ENCODE measurements at regions not wholly inside any gene's neighbourhood (a gene's known extent, or its start where the extent isn't known, plus 50 kb on each side); places are given as distances from the start of the nearest gene placed in this dataset.
"Not testable (repeated sequence)": the region's sequence is repeated elsewhere in the genome, so short reads cannot be mapped to it uniquely, and the experiment has no call there.

- no peaks in the 10 kb centered on the region for H3K4me1 ChIP-seq
- no peak for TF ChIP-seq CTCF (IDR thresholded peaks at IDR 0.05)
- TF ChIP-seq POLR2A (IDR thresholded peaks at IDR 0.05): no peak
- no peak for TF ChIP-seq EP300 (IDR thresholded peaks at IDR 0.05)
- no peak for TF ChIP-seq POLR2AphosphoS5 (IDR thresholded peaks at IDR 0.05)
- no peak overlapping the region for H3K4me3 ChIP-seq
- no peak overlapping the region for H3K27ac ChIP-seq
- no peaks in the 10 kb centered on the region for H3K36me3 ChIP-seq
- 60 to 69% methylated on average over 2 of the region's 2 CpGs for WGBS, 2 donors (ENCODE audit: low coverage in 1 of 2)
- H3K9me3 ChIP-seq: no peaks in the 10 kb centered on the region
- H3K27me3 ChIP-seq: no peaks in the 10 kb centered on the region
- no peak for ATAC-seq
These were observed 1599.2 kb downstream of the EFNB2 start for GRCh38 chr13:104936304-104936703.

DNA sequence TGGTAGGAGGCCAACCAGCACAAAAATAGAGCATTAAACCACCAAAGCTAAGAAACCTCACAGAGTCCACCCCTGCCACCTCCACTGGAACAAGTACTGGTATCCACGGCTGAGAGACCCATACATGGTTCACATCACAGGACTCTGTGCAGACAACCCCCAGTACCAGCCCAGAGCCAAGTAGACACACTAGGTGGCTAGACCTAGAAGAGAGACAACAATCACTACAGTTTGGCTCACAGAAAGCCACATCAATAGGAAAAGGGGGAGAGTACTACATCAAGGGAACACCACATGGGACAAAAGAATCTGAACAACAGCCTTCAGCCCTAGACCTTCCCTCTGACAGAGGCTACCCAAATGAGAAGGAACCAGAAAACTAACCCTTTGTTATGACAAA is 1614.9 kb downstream of the EFNB2 start:
- WGBS, 2 donors (ENCODE audit: low coverage in 1 of 2): 100% methylated on average over 1 of the region's 1 CpG; no CpG with 5 or more reads in 1 of the 2 donors
- not testable (repeated sequence) for H3K36me3 ChIP-seq, ATAC-seq, H3K27ac ChIP-seq, H3K4me1 ChIP-seq, H3K4me3 ChIP-seq, H3K9me3 ChIP-seq, H3K27me3 ChIP-seq

- no peaks in the 10 kb centered on the region for H3K27me3 ChIP-seq
- no peaks in the 10 kb centered on the region for H3K9me3 ChIP-seq
- WGBS, 2 donors (ENCODE audit: low coverage in 1 of 2): 86% methylated on average over 4 of the region's 4 CpGs; no CpG with 5 or more reads in 1 of the 2 donors
- H3K4me3 ChIP-seq: no peak overlapping the region
- TF ChIP-seq POLR2AphosphoS5 (IDR thresholded peaks at IDR 0.05) (no peak), EP300 (IDR thresholded peaks at IDR 0.05) (no peak), POLR2A (IDR thresholded peaks at IDR 0.05) (no peak), CTCF (IDR thresholded peaks at IDR 0.05) (no peak)
- H3K4me1 ChIP-seq: no peaks in the 10 kb centered on the region
- no peak overlapping the region for H3K27ac ChIP-seq
- no peak for ATAC-seq
- H3K36me3 ChIP-seq: no peaks in the 10 kb centered on the region
These were observed 1615.4 kb downstream of the EFNB2 start for GRCh38 chr13:104920091-104920490.

DNA sequence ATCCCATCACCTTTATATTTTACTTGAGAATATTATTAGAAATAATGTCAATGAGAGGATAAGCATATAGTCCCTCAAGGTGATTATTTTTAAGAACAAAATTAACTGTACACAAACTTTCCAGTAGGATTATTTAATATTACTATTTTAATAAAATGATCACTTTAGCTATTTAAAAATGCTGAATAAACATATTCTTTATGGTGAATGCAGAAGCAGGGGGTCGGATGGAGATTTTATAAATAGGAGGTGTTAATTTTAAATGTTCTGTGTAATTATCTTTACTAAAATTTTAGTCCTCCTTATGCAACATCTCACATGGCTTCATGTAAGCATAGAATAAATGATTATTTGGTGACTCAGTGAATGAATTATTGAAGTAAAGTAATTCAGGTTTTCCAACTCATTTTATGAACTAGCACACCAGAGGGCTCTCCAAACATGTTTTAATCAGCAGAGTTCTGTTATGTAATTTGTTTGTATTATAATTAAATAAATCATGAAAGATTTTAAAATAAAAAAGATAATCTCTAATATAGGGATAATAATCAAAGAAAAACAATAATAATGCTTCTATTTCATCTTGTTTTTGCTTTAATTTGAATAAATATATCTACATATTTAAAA is 1635.2 kb downstream of the EFNB2 start:
- whole genome bisulfite sequencing, 2 donors (ENCODE audit: low coverage in 1 of 2): 71 to 92% methylated on average over 1 of the region's 1 CpG
- TF ChIP-seq CTCF (IDR thresholded peaks at IDR 0.05) (no peak), EP300 (IDR thresholded peaks at IDR 0.05) (no peak), POLR2A (IDR thresholded peaks at IDR 0.05) (no peak), POLR2AphosphoS5 (IDR thresholded peaks at IDR 0.05) (no peak)
- no peaks in the 10 kb centered on the region for H3K4me1 ChIP-seq
- H3K36me3 ChIP-seq: no peaks in the 10 kb centered on the region
- no peaks in the 10 kb centered on the region for H3K27me3 ChIP-seq
- ATAC-seq: no peak
- H3K4me3 ChIP-seq: no peak overlapping the region
- no peak overlapping the region for H3K27ac ChIP-seq
- H3K9me3 ChIP-seq: no peaks in the 10 kb centered on the region

DNA sequence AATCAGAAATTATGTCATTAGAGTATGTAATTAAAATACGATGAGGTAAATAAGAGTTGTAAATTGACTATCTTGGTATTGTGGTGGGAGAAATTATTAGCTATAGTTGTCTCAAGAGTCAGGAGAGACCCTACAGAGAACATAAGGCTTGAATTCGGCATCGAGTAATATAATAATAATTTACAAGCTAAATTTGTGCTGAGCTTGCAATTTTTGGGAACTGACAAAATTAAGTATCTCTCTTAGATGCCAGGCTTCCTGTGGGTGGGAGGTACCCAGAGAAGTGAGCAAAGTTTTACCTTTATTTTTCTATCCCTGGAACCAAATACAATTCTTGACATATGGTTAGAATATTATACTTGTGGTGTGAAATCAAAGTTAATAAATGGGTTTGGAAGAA is 1637.0 kb downstream of the EFNB2 start:
- Histone ChIP-seq H3K4me3 (no peak overlapping the region), H3K4me1 (no peaks in the 10 kb centered on the region), H3K36me3 (no peaks in the 10 kb centered on the region), H3K27ac (no peak overlapping the region), H3K9me3 (no peaks in the 10 kb centered on the region), H3K27me3 (no peaks in the 10 kb centered on the region)
- no peak for TF ChIP-seq POLR2A (IDR thresholded peaks at IDR 0.05)
- TF ChIP-seq POLR2AphosphoS5 (IDR thresholded peaks at IDR 0.05): no peak
- no peak for TF ChIP-seq CTCF (IDR thresholded peaks at IDR 0.05)
- TF ChIP-seq EP300 (IDR thresholded peaks at IDR 0.05): no peak
- no peak for ATAC-seq
- WGBS, 2 donors (ENCODE audit: low coverage in 1 of 2): 91% methylated on average over 3 of the region's 3 CpGs

Data from gastroesophageal sphincter (tissue), 4 donors.